ENCODE measurements at regions not wholly inside any gene's neighbourhood (a gene's known extent, or its start where the extent isn't known, plus 50 kb on each side); places are given as distances from the start of the nearest gene placed in this dataset.

- TF ChIP-seq CTCF (IDR thresholded peaks at IDR 0.05) (no peak), POLR2A (IDR thresholded peaks at IDR 0.05) (no peak), EP300 (IDR thresholded peaks at IDR 0.05) (no peak)
These were observed 352.8 kb downstream of the BUD13 start for GRCh38 chr11:116420030-116420429.
